A549 (cell line): ENCODE measurements at regions not wholly inside any gene's neighbourhood (a gene's known extent, or its start where the extent isn't known, plus 50 kb on each side); places are given as distances from the start of the nearest gene placed in this dataset.

Source experiments
- ATAC-seq, 2 experiments: fragments of 200-7000 bp in 1 of 2; fragments of >200 bp in 1 of 2; cut with Nextera tagmentation in 1 of 2; cut with Tn5 transposase in 1 of 2; 3 replicates each; pipeline versions ENCODE4 v1.8.0 to v1.9.1; 2018 to 2020; ENCODE audit warnings: mild to moderate bottlenecking in 1 of 2, moderate library complexity in 1 of 2
- CTCF ChIA-PET: fragments of 300-600 bp; sonication (Branson Sonifier 250); formaldehyde crosslinking; extraction: SDS; loops from one replicate; lab custom pipeline; 2021; ENCODE audit warnings: antibody characterized with exemption, inconsistent platforms; lab: Yijun Ruan, JAX
- POLR2A ChIA-PET: fragments of 350-600 bp; formaldehyde crosslinking; extraction: SDS; loops from one replicate; lab custom pipeline; 2021; ENCODE audit warnings: antibody characterized with exemption, inconsistent platforms; lab: Yijun Ruan, JAX
- DNase-seq, 2 experiments: peaks; one replicate each; pipeline versions ENCODE4 v3.0.0 to v3.0.0-alpha.2; 2011 to 2016; ENCODE audit warnings: low read depth in 1 of 2, low spot score in 1 of 2
- FAIRE-seq: peaks from 2 replicates; lab custom pipeline; 2011; peaks lifted over from hg19 to GRCh38; lab: Jason Lieb, UNC
- H3K27ac ChIP-seq, 2 experiments: fragments of >200 bp; sonication (Bioruptor Twin); formaldehyde crosslinking; 3 replicates each; pipeline ENCODE4 v1.5.1; 2016 to 2017
- H3K4me1 ChIP-seq: fragments of >200 bp; sonication (Bioruptor Twin); formaldehyde crosslinking; 3 replicates; pipeline ENCODE4 v1.6.1; 2016
- H3K4me2 ChIP-seq: fragments of >200 bp; sonication (Bioruptor Twin); formaldehyde crosslinking; 3 replicates; pipeline ENCODE4 v1.6.1; 2016
- H3K4me3 ChIP-seq: fragments of >200 bp; sonication (Bioruptor Twin); formaldehyde crosslinking; 3 replicates; pipeline ENCODE4 v1.5.1; 2016
- H3K9me3 ChIP-seq: fragments of >200 bp; sonication (Bioruptor Twin); formaldehyde crosslinking; 3 replicates; pipeline ENCODE4 v1.6.1; 2016
- BHLHE40 ChIP-seq: IDR thresholded peaks from 2 replicates; pipeline ENCODE4 v1.6.1; 2012; ENCODE audit warnings: low read depth, low read length, inconsistent platforms
- CBX2 ChIP-seq: fragments of 200-600 bp; sonication (generic); IDR thresholded peaks from 2 replicates; pipeline ENCODE4 v1.6.1; 2016; ENCODE audit warnings: low read depth, mild to moderate bottlenecking, borderline replicate concordance
- CEBPB ChIP-seq, 2 experiments: fragments of >200 bp in 1 of 2; sonication (Bioruptor Twin) in 1 of 2; formaldehyde crosslinking in 1 of 2; IDR thresholded peaks; 2 replicates each; pipeline ENCODE4 v1.6.1; 2012 to 2016
- EP300 ChIP-seq, 2 experiments: fragments of >200 bp; sonication (Bioruptor Twin); formaldehyde crosslinking; IDR thresholded peaks; 2 replicates in 1 of 2; 3 replicates in 1 of 2; pipeline ENCODE4 v1.6.1; 2016 to 2017
- ESRRA ChIP-seq: fragments of 150-350 bp; IDR thresholded peaks from 2 replicates; pipeline ENCODE4 v1.6.1; 2014; ENCODE audit warnings: mild to moderate bottlenecking, low read length, borderline replicate concordance
- FOSL2 ChIP-seq, 2 experiments: fragments of 450-650 bp in 1 of 2; fragments of >200 bp in 1 of 2; sonication (Bioruptor Twin) in 1 of 2; formaldehyde crosslinking; IDR thresholded peaks; 2 replicates each; pipeline versions ENCODE4 v1.5.0 to v1.6.1; 2016 to 2020; ENCODE audit warnings: mild to moderate bottlenecking in 1 of 2, moderate library complexity in 1 of 2
- GATA3 ChIP-seq: IDR thresholded peaks from 2 replicates; pipeline ENCODE4 v1.6.1; 2012; ENCODE audit warnings: borderline replicate concordance
- HDAC2 ChIP-seq: fragments of 200-600 bp; sonication (generic); IDR thresholded peaks from 2 replicates; pipeline ENCODE4 v1.6.1; 2016
- HEYL ChIP-seq: fragments of 250-450 bp; sonication (Bioruptor Pico); IDR thresholded peaks from 2 replicates; pipeline ENCODE4 v1.8.0; 2021; ENCODE audit warnings: mild to moderate bottlenecking, moderate library complexity
- HOXB13 ChIP-seq: fragments of 250-450 bp; sonication (Bioruptor Pico); IDR thresholded peaks from 2 replicates; pipeline ENCODE4 v1.5.0; 2020; ENCODE audit warnings: low read depth, mild to moderate bottlenecking, moderate library complexity
- HOXB5 ChIP-seq: fragments of 250-450 bp; sonication (Bioruptor Pico); IDR thresholded peaks from 2 replicates; pipeline ENCODE4 v1.5.0; 2020; ENCODE audit warnings: mild to moderate bottlenecking, moderate library complexity
- JUNB ChIP-seq: fragments of >200 bp; sonication (Bioruptor Twin); formaldehyde crosslinking; IDR thresholded peaks from 2 replicates; pipeline ENCODE4 v1.6.1; 2016
- KDM5A ChIP-seq: fragments of 200-600 bp; sonication (generic); IDR thresholded peaks from 2 replicates; pipeline ENCODE4 v1.6.1; 2016; ENCODE audit warnings: antibody characterized with exemption, mild to moderate bottlenecking
- MYC ChIP-seq: IDR thresholded peaks from 2 replicates; pipeline ENCODE4 v1.6.1; 2012; ENCODE audit warnings: mild to moderate bottlenecking, inconsistent platforms, low read length, improper control_type of control experiment, borderline replicate concordance
- NFE2L2 ChIP-seq: fragments of 150-350 bp; conservative IDR thresholded peaks from 2 replicates; pipeline ENCODE4 v1.6.1; 2014; ENCODE audit warnings: low read length
- NR3C1 ChIP-seq: fragments of >200 bp; sonication (Bioruptor Twin); formaldehyde crosslinking; IDR thresholded peaks from 3 replicates; pipeline ENCODE4 v1.6.1; 2017
- POLR2AphosphoS2 ChIP-seq: conservative IDR thresholded peaks from 2 replicates; pipeline ENCODE4 v1.6.1; 2012; ENCODE audit warnings: low read length, improper control_type of control experiment, inconsistent platforms
- RNF2 ChIP-seq: fragments of 200-600 bp; sonication (generic); IDR thresholded peaks from 2 replicates; pipeline ENCODE4 v1.6.1; 2016; ENCODE audit warnings: low read depth, mild to moderate bottlenecking, antibody characterized with exemption, moderate library complexity, borderline replicate concordance
- SMC3 ChIP-seq: fragments of >200 bp; sonication (Bioruptor Twin); formaldehyde crosslinking; IDR thresholded peaks from 3 replicates; pipeline ENCODE4 v1.6.1; 2018; ENCODE audit warnings: inconsistent platforms
- TFCP2L1 ChIP-seq: fragments of 250-450 bp; sonication (Bioruptor Pico); IDR thresholded peaks from 2 replicates; pipeline ENCODE4 v1.5.0; 2021; ENCODE audit warnings: mild to moderate bottlenecking
- TP53 ChIP-seq: fragments of 250-450 bp; sonication (Bioruptor Pico); IDR thresholded peaks from 2 replicates; pipeline ENCODE4 v1.5.0; 2021; ENCODE audit warnings: mild to moderate bottlenecking, moderate library complexity
- ZC3H11A ChIP-seq: fragments of 450-650 bp; IDR thresholded peaks from 2 replicates; pipeline ENCODE4 v1.6.1; 2014; ENCODE audit warnings: antibody characterized with exemption, mild to moderate bottlenecking
- ZFP36 ChIP-seq: fragments of 450-650 bp; IDR thresholded peaks from 2 replicates; pipeline ENCODE4 v1.6.1; 2014; ENCODE audit warnings: borderline replicate concordance; ENCODE audit not compliant: partially characterized antibody
- ZNF302 ChIP-seq: fragments of 250-450 bp; sonication (Bioruptor Pico); IDR thresholded peaks from 2 replicates; pipeline ENCODE4 v1.9.0; 2021; ENCODE audit warnings: inconsistent platforms, mild to moderate bottlenecking, moderate library complexity
- WGBS: methylation state at CpG from one replicate; pipeline ENCODE4 v1.1.6; 2017; ENCODE audit errors: missing lambda C conversion rate; 5-methylcytosine and 5-hydroxymethylcytosine counted together
- TF ChIP-seq, protein P1 (sequence below): IDR thresholded peaks from 2 replicates; pipeline ENCODE4 v1.6.1; 2012
- TF ChIP-seq, protein P2 (sequence below): fragments of >200 bp; sonication (Bioruptor Twin); formaldehyde crosslinking; IDR thresholded peaks from 3 replicates; pipeline ENCODE4 v1.5.1; 2016
- TF ChIP-seq, protein P3 (sequence below): fragments of 250-450 bp; sonication (Bioruptor Pico); IDR thresholded peaks from 2 replicates; pipeline ENCODE4 v1.5.0; 2020; ENCODE audit warnings: low read depth, mild to moderate bottlenecking, moderate library complexity
- TF ChIP-seq, protein P4 (sequence below): fragments of >200 bp; sonication (Bioruptor Twin); formaldehyde crosslinking; IDR thresholded peaks from 3 replicates; pipeline ENCODE4 v1.6.1; 2016
- TF ChIP-seq, protein P5 (sequence below): IDR thresholded peaks from 2 replicates; pipeline ENCODE4 v1.6.1; 2012; ENCODE audit warnings: low read depth, borderline replicate concordance

- FAIRE-seq = no peak
- H3K9me3 ChIP-seq = no peaks in the 10 kb centered on the region
- peak in 1 of 2 experiments; percentile 32 for DNase-seq
- WGBS = 67% methylated on average over 2 of the region's 2 CpGs
- H3K27ac ChIP-seq = peak overlapping the region in 1 of 2 experiments; percentile 69; a peak in 2 of 6 replicates
- ATAC-seq = no peak
- no peak overlapping the region for H3K4me2 ChIP-seq
- H3K4me1 ChIP-seq = peaks cover 18% of the 10 kb centered on the region
- no peak overlapping the region for H3K4me3 ChIP-seq
- CTCF ChIA-PET = no interaction called here
- peak; percentile 49 to 53; a peak in 1 of 4 replicates for TF ChIP-seq CEBPB (IDR thresholded peaks at IDR 0.05)
- no peak for TF ChIP-seq JUNB
- POLR2A ChIA-PET = no interaction called here
Measured at GRCh38 chr12:87155621-87156020, 873.6 kb downstream of the C12orf50 start.

- CTCF ChIA-PET = no interaction called here
- ATAC-seq (no peak), DNase-seq (no peak), FAIRE-seq (no peak)
- H3K4me1 ChIP-seq = peaks cover 13% of the 10 kb centered on the region; the same call in 2 of the 3 replicates
- TF ChIP-seq RNF2 (no peak), CBX2 (no peak), HOXB13 (CRISPR knock-in tag) (no peak), EP300 (IDR thresholded peaks at IDR 0.05) (no peak), HDAC2 (no peak), FOSL2 (IDR thresholded peaks at IDR 0.05) (no peak), FOSL2 (CRISPR knock-in tag; IDR thresholded peaks at IDR 0.05) (no peak), TFCP2L1 (CRISPR knock-in tag) (no peak), ZFP36 (no peak), ZC3H11A (no peak), TP53 (no peak), BHLHE40 (no peak)
- TF ChIP-seq, protein P1, sequence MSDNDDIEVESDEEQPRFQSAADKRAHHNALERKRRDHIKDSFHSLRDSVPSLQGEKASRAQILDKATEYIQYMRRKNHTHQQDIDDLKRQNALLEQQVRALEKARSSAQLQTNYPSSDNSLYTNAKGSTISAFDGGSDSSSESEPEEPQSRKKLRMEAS = no peak
- TF ChIP-seq, protein P2, sequence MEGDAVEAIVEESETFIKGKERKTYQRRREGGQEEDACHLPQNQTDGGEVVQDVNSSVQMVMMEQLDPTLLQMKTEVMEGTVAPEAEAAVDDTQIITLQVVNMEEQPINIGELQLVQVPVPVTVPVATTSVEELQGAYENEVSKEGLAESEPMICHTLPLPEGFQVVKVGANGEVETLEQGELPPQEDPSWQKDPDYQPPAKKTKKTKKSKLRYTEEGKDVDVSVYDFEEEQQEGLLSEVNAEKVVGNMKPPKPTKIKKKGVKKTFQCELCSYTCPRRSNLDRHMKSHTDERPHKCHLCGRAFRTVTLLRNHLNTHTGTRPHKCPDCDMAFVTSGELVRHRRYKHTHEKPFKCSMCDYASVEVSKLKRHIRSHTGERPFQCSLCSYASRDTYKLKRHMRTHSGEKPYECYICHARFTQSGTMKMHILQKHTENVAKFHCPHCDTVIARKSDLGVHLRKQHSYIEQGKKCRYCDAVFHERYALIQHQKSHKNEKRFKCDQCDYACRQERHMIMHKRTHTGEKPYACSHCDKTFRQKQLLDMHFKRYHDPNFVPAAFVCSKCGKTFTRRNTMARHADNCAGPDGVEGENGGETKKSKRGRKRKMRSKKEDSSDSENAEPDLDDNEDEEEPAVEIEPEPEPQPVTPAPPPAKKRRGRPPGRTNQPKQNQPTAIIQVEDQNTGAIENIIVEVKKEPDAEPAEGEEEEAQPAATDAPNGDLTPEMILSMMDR = no peak
- no peak overlapping the region for H3K4me2 ChIP-seq
- H3K27ac ChIP-seq = no peak overlapping the region
- POLR2A ChIA-PET = no interaction called here
- H3K9me3 ChIP-seq = no peaks in the 10 kb centered on the region
- 76% methylated on average over 1 of the region's 1 CpG for WGBS
- no peak overlapping the region for H3K4me3 ChIP-seq
Measured at GRCh38 chr12:87152841-87153528, 876.2 kb downstream of the C12orf50 start.

GRCh38 chr12:87152075-87152474 lies 877.1 kb downstream of the C12orf50 start:
- H3K4me2 ChIP-seq = no peak overlapping the region
- H3K27ac ChIP-seq = peak overlapping the region in 1 of 2 experiments; percentile 70; a peak in 1 of 6 replicates
- peaks cover 7% of the 10 kb centered on the region; the same call in 1 of the 3 replicates for H3K4me1 ChIP-seq
- H3K4me3 ChIP-seq = no peak overlapping the region
- ATAC-seq = no peak
- no peak for FAIRE-seq
- TF ChIP-seq BHLHE40 = no peak
- TF ChIP-seq CEBPB (IDR thresholded peaks at IDR 0.05) = no peak
- no peak for TF ChIP-seq ZNF302 (CRISPR knock-in tag)
- no peak for TF ChIP-seq ZC3H11A
- TF ChIP-seq, protein P3, sequence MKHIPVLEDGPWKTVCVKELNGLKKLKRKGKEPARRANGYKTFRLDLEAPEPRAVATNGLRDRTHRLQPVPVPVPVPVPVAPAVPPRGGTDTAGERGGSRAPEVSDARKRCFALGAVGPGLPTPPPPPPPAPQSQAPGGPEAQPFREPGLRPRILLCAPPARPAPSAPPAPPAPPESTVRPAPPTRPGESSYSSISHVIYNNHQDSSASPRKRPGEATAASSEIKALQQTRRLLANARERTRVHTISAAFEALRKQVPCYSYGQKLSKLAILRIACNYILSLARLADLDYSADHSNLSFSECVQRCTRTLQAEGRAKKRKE (CRISPR knock-in tag) = no peak
- no peak for TF ChIP-seq GATA3
- no peak for TF ChIP-seq SMC3
- TF ChIP-seq, protein P4, sequence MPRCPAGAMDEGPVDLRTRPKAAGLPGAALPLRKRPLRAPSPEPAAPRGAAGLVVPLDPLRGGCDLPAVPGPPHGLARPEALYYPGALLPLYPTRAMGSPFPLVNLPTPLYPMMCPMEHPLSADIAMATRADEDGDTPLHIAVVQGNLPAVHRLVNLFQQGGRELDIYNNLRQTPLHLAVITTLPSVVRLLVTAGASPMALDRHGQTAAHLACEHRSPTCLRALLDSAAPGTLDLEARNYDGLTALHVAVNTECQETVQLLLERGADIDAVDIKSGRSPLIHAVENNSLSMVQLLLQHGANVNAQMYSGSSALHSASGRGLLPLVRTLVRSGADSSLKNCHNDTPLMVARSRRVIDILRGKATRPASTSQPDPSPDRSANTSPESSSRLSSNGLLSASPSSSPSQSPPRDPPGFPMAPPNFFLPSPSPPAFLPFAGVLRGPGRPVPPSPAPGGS = no peak
- TF ChIP-seq KDM5A = no peak
- no peak for TF ChIP-seq ESRRA
- no peak for TF ChIP-seq HOXB5 (CRISPR knock-in tag)
- TF ChIP-seq, protein P5, sequence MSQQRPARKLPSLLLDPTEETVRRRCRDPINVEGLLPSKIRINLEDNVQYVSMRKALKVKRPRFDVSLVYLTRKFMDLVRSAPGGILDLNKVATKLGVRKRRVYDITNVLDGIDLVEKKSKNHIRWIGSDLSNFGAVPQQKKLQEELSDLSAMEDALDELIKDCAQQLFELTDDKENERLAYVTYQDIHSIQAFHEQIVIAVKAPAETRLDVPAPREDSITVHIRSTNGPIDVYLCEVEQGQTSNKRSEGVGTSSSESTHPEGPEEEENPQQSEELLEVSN = no peak
- TF ChIP-seq NR3C1 = no peak
- TF ChIP-seq HEYL (CRISPR knock-in tag) = no peak
- TF ChIP-seq MYC = no peak
- no peak for TF ChIP-seq POLR2AphosphoS2
- TF ChIP-seq NFE2L2 = no peak
- CTCF ChIA-PET = no interaction called here
- WGBS = 91% methylated on average over 2 of the region's 2 CpGs
- no peaks in the 10 kb centered on the region for H3K9me3 ChIP-seq
- POLR2A ChIA-PET = no interaction called here
- DNase-seq = no peak
